H9 (cell line): ENCODE measurements at regions not wholly inside any gene's neighbourhood (a gene's known extent, or its start where the extent isn't known, plus 50 kb on each side); places are given as distances from the start of the nearest gene placed in this dataset.

ENCODE experiments used
- DNase-seq: peaks from one replicate; pipeline ENCODE4 v3.0.0-alpha.2; 2017
- H2AFZ ChIP-seq: one replicate; pipeline ENCODE4 v1.6.1; 2013; ENCODE audit warnings: mild to moderate bottlenecking, low read length, control low read depth, moderate library complexity
- H2AK5ac ChIP-seq: 2 replicates; pipeline ENCODE4 v1.6.1; 2013; ENCODE audit warnings: low read length, control low read depth, mixed read lengths; ENCODE audit not compliant: insufficient read length
- H2BK120ac ChIP-seq: one replicate; pipeline ENCODE4 v1.6.1; 2013; ENCODE audit warnings: low read depth, mild to moderate bottlenecking, low read length, control low read depth, inconsistent platforms; ENCODE audit not compliant: poor library complexity, severe bottlenecking
- H2BK12ac ChIP-seq: 2 replicates; pipeline ENCODE4 v1.6.1; 2013; ENCODE audit warnings: low read length, control low read depth, mixed read lengths, low read depth; ENCODE audit not compliant: insufficient read length
- H2BK15ac ChIP-seq: 2 replicates; pipeline ENCODE4 v1.6.1; 2013; ENCODE audit warnings: low read depth, low read length, control low read depth
- H2BK20ac ChIP-seq: one replicate; pipeline ENCODE4 v1.6.1; 2013; ENCODE audit warnings: low read depth, mild to moderate bottlenecking, low read length, control low read depth, inconsistent platforms; ENCODE audit not compliant: poor library complexity, severe bottlenecking
- H2BK5ac ChIP-seq: 2 replicates; pipeline ENCODE4 v1.6.1; 2013; ENCODE audit warnings: low read length, control low read depth, mixed read lengths; ENCODE audit not compliant: insufficient read length
- H3K14ac ChIP-seq: 2 replicates; pipeline ENCODE4 v1.6.1; 2013; ENCODE audit warnings: low read length, control low read depth; ENCODE audit not compliant: insufficient read depth
- H3K18ac ChIP-seq: 2 replicates; pipeline ENCODE4 v1.6.1; 2013; ENCODE audit warnings: low read depth, mild to moderate bottlenecking, mixed read lengths, low read length, control low read depth; ENCODE audit not compliant: insufficient read length
- H3K23ac ChIP-seq: 2 replicates; pipeline ENCODE4 v1.6.1; 2013; ENCODE audit warnings: low read length, control low read depth, mixed read lengths, low read depth; ENCODE audit not compliant: insufficient read length
- H3K23me2 ChIP-seq: 2 replicates; pipeline ENCODE4 v1.6.1; 2013; ENCODE audit warnings: low read depth, mild to moderate bottlenecking, mixed read lengths, low read length, control low read depth; ENCODE audit not compliant: insufficient read length, poor library complexity, severe bottlenecking
- H3K27ac ChIP-seq: 2 replicates; pipeline ENCODE4 v1.5.1; 2013; ENCODE audit warnings: low read length, control low read depth, mixed read lengths, low read depth; ENCODE audit not compliant: insufficient read length
- H3K27me3 ChIP-seq: 2 replicates; pipeline ENCODE4 v1.6.1; 2013; ENCODE audit warnings: low read length, control low read depth, inconsistent platforms; ENCODE audit not compliant: insufficient read depth
- H3K4ac ChIP-seq: 2 replicates; pipeline ENCODE4 v1.6.1; 2013; ENCODE audit warnings: low read depth, mild to moderate bottlenecking, control low read depth, inconsistent platforms, low read length, moderate library complexity
- H3K4me1 ChIP-seq: 2 replicates; pipeline ENCODE4 v1.6.1; 2013; ENCODE audit warnings: low read length, control low read depth, inconsistent platforms; ENCODE audit not compliant: insufficient read depth
- H3K4me2 ChIP-seq: 2 replicates; pipeline ENCODE4 v1.6.1; 2013; ENCODE audit warnings: low read length, control low read depth, mixed read lengths; ENCODE audit not compliant: insufficient read length, insufficient read depth
- H3K56ac ChIP-seq: 2 replicates; pipeline ENCODE4 v1.6.1; 2013; ENCODE audit warnings: low read depth, mild to moderate bottlenecking, mixed read lengths, low read length, control low read depth; ENCODE audit not compliant: insufficient read length
- H3K79me1 ChIP-seq: 2 replicates; pipeline ENCODE4 v1.6.1; 2013; ENCODE audit warnings: low read depth, mild to moderate bottlenecking, moderate library complexity, low read length, control low read depth, inconsistent platforms; ENCODE audit not compliant: insufficient read depth, poor library complexity, severe bottlenecking
- H3K79me2 ChIP-seq: 2 replicates; pipeline ENCODE4 v1.6.1; 2013; ENCODE audit warnings: low read length, control low read depth, inconsistent platforms; ENCODE audit not compliant: insufficient read depth
- H3K9ac ChIP-seq: 2 replicates; pipeline ENCODE4 v1.6.1; 2013; ENCODE audit warnings: low read length, control low read depth, mixed read lengths; ENCODE audit not compliant: insufficient read length; ENCODE audit errors: extremely low read depth
- H3K9me3 ChIP-seq: one replicate; pipeline ENCODE4 v1.6.1; 2013; ENCODE audit warnings: low read depth, low read length, inconsistent platforms; ENCODE audit not compliant: control insufficient read depth
- H3T11ph ChIP-seq: one replicate; pipeline ENCODE4 v1.6.1; 2013; ENCODE audit warnings: mild to moderate bottlenecking, low read length, control low read depth, inconsistent platforms
- H4K20me1 ChIP-seq: one replicate; pipeline ENCODE4 v1.6.1; 2013; ENCODE audit not compliant: control insufficient read depth, insufficient read length, insufficient read depth
- H4K5ac ChIP-seq: 2 replicates; pipeline ENCODE4 v1.6.1; 2013; ENCODE audit warnings: low read depth, mild to moderate bottlenecking, mixed read lengths, low read length, control low read depth; ENCODE audit not compliant: insufficient read length
- H4K8ac ChIP-seq: replicated peaks from 2 replicates; pipeline ENCODE4 v1.6.1; 2013; ENCODE audit warnings: low read length, control low read depth, mixed read lengths, low read depth; ENCODE audit not compliant: insufficient read length
- H4K91ac ChIP-seq: 2 replicates; pipeline ENCODE4 v1.6.1; 2013; ENCODE audit warnings: low read depth, mild to moderate bottlenecking, moderate library complexity, mixed read lengths, low read length, control low read depth; ENCODE audit not compliant: insufficient read length
- H3K27ac Mint-ChIP-seq, 3 experiments: 2 replicates in 2 of 3; 3 replicates in 1 of 3; pipeline ENCODE4 v1.8.0; 2020 to 2021; ENCODE audit warnings: mixed read lengths in 3 of 3, mild to moderate bottlenecking in 1 of 3, moderate library complexity in 1 of 3
- H3K27me3 Mint-ChIP-seq: 2 replicates; pipeline ENCODE4 v1.8.0; 2021; ENCODE audit warnings: low read depth, mild to moderate bottlenecking, moderate library complexity, mixed read lengths
- H3K36me3 Mint-ChIP-seq, 3 experiments: 2 replicates in 2 of 3; 3 replicates in 1 of 3; pipeline ENCODE4 v1.8.0; 2020 to 2021; ENCODE audit warnings: low read depth in 3 of 3, mixed read lengths in 3 of 3; ENCODE audit not compliant: insufficient read depth in 1 of 3
- H3K4me1 Mint-ChIP-seq, 2 experiments: 2 replicates each; pipeline ENCODE4 v1.8.0; 2020; ENCODE audit warnings: mixed read lengths in 2 of 2
- H3K4me3 Mint-ChIP-seq, 2 experiments: 2 replicates in 1 of 2; 3 replicates in 1 of 2; pipeline ENCODE4 v1.8.0; 2020 to 2021; ENCODE audit warnings: mild to moderate bottlenecking in 2 of 2, mixed read lengths in 2 of 2, moderate library complexity in 1 of 2
- H3K9me3 Mint-ChIP-seq, 2 experiments: 2 replicates in 1 of 2; 3 replicates in 1 of 2; pipeline ENCODE4 v1.8.0; 2020; ENCODE audit warnings: mild to moderate bottlenecking in 2 of 2, mixed read lengths in 2 of 2, moderate library complexity in 1 of 2
- CTCF ChIP-seq: fragments of 200-600 bp; sonication (generic); conservative IDR thresholded peaks from 3 replicates; pipeline ENCODE4 v1.8.0; 2021; ENCODE audit warnings: antibody characterized with exemption, mild to moderate bottlenecking
- WGBS: extraction: QIAGEN DNeasy Blood & Tissue Kit; methylation state at CpG from one replicate; pipeline ENCODE4 v1.1.7; 2013; ENCODE audit warnings: missing lambda C conversion rate, low lambda C conversion rate, mixed read lengths; ENCODE audit not compliant: insufficient read length; ENCODE audit errors: extremely low coverage; 5-methylcytosine and 5-hydroxymethylcytosine counted together

GRCh38 chr1:195754303-195754702 is 853.9 kb downstream of the KCNT2 start:
- H3K9me3 ChIP-seq: no peaks in the 10 kb centered on the region
- no peak overlapping the region for H2BK15ac ChIP-seq
- H3K27me3 ChIP-seq: no peaks in the 10 kb centered on the region
- no peaks in the 10 kb centered on the region for H3K79me2 ChIP-seq
- no peak overlapping the region for H2AFZ ChIP-seq
- Mint-ChIP-seq H3K27ac (no peak overlapping the region), H3K36me3 (no peaks in the 10 kb centered on the region), H3K27me3 (no peaks in the 10 kb centered on the region), H3K4me1 (peaks cover 0 to 4% of the 10 kb centered on the region in 2 experiments; a peak in 1 of 4 replicates), H3K4me3 (no peak overlapping the region), H3K9me3 (no peaks in the 10 kb centered on the region; a peak in 2 of 5 replicates)
- no peak overlapping the region for H2BK20ac ChIP-seq
- H3K4ac ChIP-seq: no peak overlapping the region
- no peak overlapping the region for H3K14ac ChIP-seq
- no peak overlapping the region for H3K4me2 ChIP-seq
- no peak overlapping the region for H2BK120ac ChIP-seq
- H3K9ac ChIP-seq: no peak overlapping the region
- no peak overlapping the region for H3K23ac ChIP-seq
- no CpG with 5 or more reads among the region's 4 CpGs for WGBS
- no peaks in the 10 kb centered on the region for H3K23me2 ChIP-seq
- no peak overlapping the region for H2BK5ac ChIP-seq
- no peak overlapping the region for H2AK5ac ChIP-seq
- H4K91ac ChIP-seq: no peak overlapping the region
- TF ChIP-seq CTCF: no peak
- H3K56ac ChIP-seq: no peak overlapping the region
- no peaks in the 10 kb centered on the region for H3K4me1 ChIP-seq
- H3T11ph ChIP-seq: no peak overlapping the region
- no peak overlapping the region for H3K18ac ChIP-seq
- DNase-seq: no peak
- no peaks in the 10 kb centered on the region for H3K79me1 ChIP-seq
- H4K5ac ChIP-seq: no peak overlapping the region
- H4K8ac ChIP-seq: no peak overlapping the region
- H3K27ac ChIP-seq: no peak overlapping the region
- no peak overlapping the region for H2BK12ac ChIP-seq
- H4K20me1 ChIP-seq: no peaks in the 10 kb centered on the region
